ENCODE measurements at regions not wholly inside any gene's neighbourhood (a gene's known extent, or its start where the extent isn't known, plus 50 kb on each side); places are given as distances from the start of the nearest gene placed in this dataset.

DNA sequence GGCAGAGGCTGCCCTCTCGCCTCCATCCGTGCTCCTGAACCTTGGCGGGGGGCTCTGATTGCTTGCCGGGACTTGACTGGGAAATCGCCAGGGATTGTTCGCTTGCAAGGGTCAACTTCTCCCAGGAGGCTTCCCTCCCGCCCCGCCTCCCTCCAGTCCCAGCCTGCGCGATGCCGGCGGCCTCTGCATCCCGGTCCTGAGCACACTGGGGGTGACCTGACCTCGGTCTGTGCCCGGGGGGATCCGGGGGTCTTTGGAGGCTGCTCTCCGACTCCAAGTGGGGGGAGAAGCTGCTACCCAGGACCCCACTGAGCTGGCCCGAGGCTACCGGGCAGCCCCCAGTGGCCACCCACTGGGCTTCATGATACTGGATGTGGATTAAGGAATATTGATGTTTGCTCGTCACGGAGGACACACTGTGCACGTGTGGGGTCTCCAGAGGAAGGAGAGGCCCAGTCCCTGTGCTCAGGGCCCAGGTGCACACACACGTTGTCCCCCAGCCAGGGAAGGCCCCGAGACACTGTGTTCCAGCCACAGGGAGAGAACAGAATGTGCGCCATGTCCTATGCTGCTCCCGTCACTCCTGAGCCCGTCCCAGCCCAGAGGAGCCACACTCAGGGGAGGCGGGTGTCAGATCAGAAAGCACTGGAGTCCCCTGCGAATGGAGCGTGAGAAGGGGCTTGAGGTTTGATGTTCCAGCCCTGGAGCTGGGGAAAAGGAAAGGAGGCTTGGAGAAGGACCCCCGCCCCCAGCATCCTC lies 55.9 kb upstream of the NKX1-1 start:
- DNase-seq: no peak

DNA sequence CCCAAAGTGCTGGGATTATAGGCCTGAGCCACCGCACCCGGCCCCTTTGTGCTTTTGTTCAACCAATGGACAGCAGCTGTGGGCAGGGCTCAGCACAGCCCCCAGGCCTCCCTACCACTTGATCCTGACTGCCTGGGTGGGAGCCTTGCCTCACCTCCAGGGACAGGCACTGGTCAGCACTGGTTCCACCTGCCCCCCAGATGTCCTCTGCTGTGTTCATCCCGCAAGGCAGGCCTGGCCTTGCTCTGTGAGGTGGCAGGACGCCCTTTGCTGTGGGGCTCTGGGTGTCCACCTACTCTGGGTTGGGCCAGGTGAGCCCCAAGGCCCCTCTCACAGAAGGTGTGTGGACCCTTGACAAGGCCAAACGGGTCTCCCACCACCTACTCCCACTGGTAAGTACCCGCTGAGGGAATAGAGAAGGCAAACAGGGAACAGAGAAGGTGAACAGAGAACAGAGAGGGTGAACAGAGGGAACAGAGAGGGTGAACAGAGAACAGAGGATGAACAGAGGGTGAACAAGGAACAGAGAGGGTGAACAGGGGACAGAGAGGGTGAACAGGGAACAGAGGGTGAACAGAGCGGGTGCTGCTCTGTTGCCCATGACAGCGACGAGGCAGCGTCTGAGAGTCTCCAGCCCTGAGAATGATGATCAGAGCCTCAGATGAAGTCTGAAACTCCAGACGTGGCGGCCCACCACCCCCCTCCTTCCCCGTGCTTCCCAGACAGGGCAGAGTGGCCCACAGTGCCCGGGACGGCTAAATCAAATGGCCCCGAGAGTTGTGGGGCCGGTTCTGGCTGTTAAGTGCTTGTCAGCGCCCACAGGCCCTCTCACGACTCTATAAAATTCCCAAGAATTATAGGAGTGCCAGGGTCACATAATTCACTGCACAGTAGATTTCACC lies 55.0 kb upstream of the NKX1-1 start:
- no peak for DNase-seq

DNA sequence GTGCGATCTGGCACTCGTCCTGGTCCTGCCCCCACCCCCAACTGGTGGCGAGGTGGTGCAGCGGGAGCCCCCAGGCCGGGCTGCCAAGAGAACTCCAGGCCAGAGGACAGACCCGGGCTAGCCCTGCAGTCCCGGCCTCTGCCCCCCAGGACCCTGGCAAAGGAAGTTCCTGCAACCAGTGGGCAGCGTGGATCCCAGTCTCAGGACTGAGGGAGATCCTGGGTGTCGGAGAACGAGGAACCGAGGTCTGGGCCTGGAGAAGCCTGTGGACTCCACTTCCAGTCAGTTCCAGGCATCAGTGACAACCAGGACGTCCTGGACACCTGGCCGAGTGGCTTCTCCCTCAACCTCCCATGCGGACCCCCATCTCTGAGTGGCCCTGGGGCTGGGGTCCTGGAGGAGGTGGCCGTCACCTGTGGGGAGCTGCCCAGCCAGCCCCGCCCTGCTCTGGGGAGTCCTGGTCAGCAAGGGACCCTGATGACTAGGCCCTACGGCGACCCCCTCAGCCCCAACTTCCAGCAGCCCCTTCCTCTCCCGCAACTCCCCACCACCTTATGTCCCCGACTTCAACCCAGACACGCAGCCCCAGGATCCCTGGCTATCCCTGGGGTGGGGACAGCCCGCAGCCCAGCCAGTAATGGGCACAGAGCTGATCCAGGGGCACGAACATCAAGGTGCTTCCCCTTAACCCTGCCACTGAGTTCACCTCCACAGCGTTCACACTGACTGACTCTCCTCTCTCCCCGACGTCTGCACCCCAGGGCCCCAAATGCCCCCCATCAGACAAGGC lies 53.7 kb upstream of the NKX1-1 start:
- DNase-seq: no peak

DNA sequence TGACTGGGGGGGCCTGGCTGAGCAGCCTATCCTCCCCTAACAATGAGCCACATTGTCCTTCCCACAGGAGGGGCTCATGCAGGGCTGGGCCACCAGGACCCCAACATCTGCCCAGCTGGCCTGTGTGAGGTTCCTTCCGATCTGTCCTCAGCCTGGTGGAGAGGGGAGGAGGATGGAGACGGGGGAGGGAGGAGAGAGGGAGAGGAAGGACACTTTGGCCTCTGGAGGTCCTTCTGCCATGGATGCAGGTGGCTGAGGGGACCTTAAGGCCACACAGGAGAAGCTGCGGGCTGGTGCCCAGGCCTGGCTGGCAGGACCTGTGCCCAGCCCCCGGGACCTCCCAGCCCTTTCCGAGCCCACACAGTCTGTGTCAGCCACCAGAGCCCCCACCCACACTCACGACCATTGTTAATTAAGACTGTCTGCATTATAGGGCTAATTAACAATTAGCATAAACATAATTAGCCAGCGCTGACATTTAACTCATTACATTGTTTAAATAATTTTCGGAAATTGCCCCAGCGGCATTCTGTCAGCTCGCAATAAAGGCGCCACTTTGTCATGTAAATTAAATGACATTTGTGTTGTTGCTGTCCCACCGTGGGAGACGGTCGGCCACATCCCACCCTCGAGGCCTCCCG lies 53.0 kb upstream of the NKX1-1 start:
- no peak for DNase-seq

DNA sequence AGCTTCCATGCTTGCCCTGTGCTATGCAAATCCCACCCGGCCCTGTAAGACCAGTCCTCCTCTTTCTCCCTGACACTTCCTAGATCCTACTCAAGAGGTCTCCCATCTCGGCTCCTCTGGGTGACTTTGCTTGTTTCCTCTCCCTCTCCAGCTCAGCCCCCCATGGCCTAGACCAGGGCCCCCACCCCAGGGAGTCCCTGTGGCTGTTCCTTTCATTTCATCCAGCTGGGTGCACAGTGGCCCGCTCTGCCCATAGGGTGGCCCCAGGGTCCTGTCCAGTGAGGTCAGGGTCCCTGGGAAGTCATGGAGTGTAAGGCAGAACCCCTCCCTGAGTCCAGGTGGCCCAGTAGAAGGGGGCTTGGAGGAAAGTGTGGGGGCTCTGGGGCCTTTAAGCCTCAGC lies 52.3 kb upstream of the NKX1-1 start:
- no peak for DNase-seq

Data from NCI-H2081 (cell line).